ENCODE measurements at regions not wholly inside any gene's neighbourhood (a gene's known extent, or its start where the extent isn't known, plus 50 kb on each side); places are given as distances from the start of the nearest gene placed in this dataset.

GRCh38 chr7:96942112-96942511 is 63.2 kb upstream of the DLX6 start:
- no peaks in the 10 kb centered on the region for H3K36me3 ChIP-seq
- DNase-seq: no peak
- H3K9me3 ChIP-seq: no peaks in the 10 kb centered on the region
- 73% methylated on average over 4 of the region's 4 CpGs; no CpG with 5 or more reads in 1 of the 2 donors for WGBS, 2 donors (ENCODE audit: low coverage in 1 of 2)
- no peaks in the 10 kb centered on the region for H3K4me1 ChIP-seq
- TF ChIP-seq POLR2AphosphoS5 (IDR thresholded peaks at IDR 0.05) (no peak), POLR2A (IDR thresholded peaks at IDR 0.05) (no peak), EP300 (IDR thresholded peaks at IDR 0.05; ENCODE audit: low read depth) (no peak), CTCF (IDR thresholded peaks at IDR 0.05) (no peak)
- intact Hi-C loops (cut with DNase I; ENCODE audit: low total_unique reads): no loop called here
- H3K27ac ChIP-seq: no peak overlapping the region
- in situ Hi-C loops (cut with MboI; ENCODE audit: low pct_ligation_motif_present in 1 of 4, low pct_unique_long_range_greater_than_20kb in 1 of 4, low sequenced_read_pairs in 3 of 4): no loop called here
- no peaks in the 10 kb centered on the region for H3K27me3 ChIP-seq
- no peak overlapping the region for H3K4me3 ChIP-seq

GRCh38 chr7:96949766-96950165 is 55.6 kb upstream of the DLX6 start:
- in situ Hi-C loops (cut with MboI; ENCODE audit: low pct_ligation_motif_present in 1 of 4, low pct_unique_long_range_greater_than_20kb in 1 of 4, low sequenced_read_pairs in 3 of 4): no loop called here

GRCh38 chr7:96952974-96953391 is 52.4 kb upstream of the DLX6 start:
- Histone ChIP-seq H3K27me3 (no peaks in the 10 kb centered on the region), H3K36me3 (no peaks in the 10 kb centered on the region), H3K4me1 (no peaks in the 10 kb centered on the region), H3K27ac (no peak overlapping the region), H3K9me3 (no peaks in the 10 kb centered on the region), H3K4me3 (no peak overlapping the region)
- in situ Hi-C loops (cut with MboI; ENCODE audit: low pct_ligation_motif_present in 1 of 4, low pct_unique_long_range_greater_than_20kb in 1 of 4, low sequenced_read_pairs in 3 of 4) (no loop called here), intact Hi-C loops (cut with DNase I; ENCODE audit: low total_unique reads) (no loop called here)
- WGBS, 2 donors (ENCODE audit: low coverage in 1 of 2): 53 to 80% methylated on average over 1 to 3 of the region's 3 CpGs
- DNase-seq: no peak
- TF ChIP-seq CTCF (IDR thresholded peaks at IDR 0.05): no peak
- TF ChIP-seq POLR2AphosphoS5 (IDR thresholded peaks at IDR 0.05): no peak
- TF ChIP-seq EP300 (IDR thresholded peaks at IDR 0.05; ENCODE audit: low read depth): no peak
- no peak for TF ChIP-seq POLR2A (IDR thresholded peaks at IDR 0.05)

More at GRCh38 chr7:96949766-96950165, 55.6 kb upstream of the DLX6 start:
- H3K9me3 ChIP-seq: no peaks in the 10 kb centered on the region
- H3K4me1 ChIP-seq: no peaks in the 10 kb centered on the region
- intact Hi-C loops (cut with DNase I; ENCODE audit: low total_unique reads): no loop called here
- WGBS, 2 donors (ENCODE audit: low coverage in 1 of 2): 53 to 55% methylated on average over 5 of the region's 5 CpGs
- no peak for DNase-seq
- H3K27ac ChIP-seq: no peak overlapping the region
- H3K4me3 ChIP-seq: no peak overlapping the region
- no peak for TF ChIP-seq EP300 (IDR thresholded peaks at IDR 0.05; ENCODE audit: low read depth)
- no peak for TF ChIP-seq POLR2AphosphoS5 (IDR thresholded peaks at IDR 0.05)
- TF ChIP-seq POLR2A (IDR thresholded peaks at IDR 0.05): no peak
- no peak for TF ChIP-seq CTCF (IDR thresholded peaks at IDR 0.05)
- no peaks in the 10 kb centered on the region for H3K36me3 ChIP-seq
- no peaks in the 10 kb centered on the region for H3K27me3 ChIP-seq

- WGBS, 2 donors (ENCODE audit: low coverage in 1 of 2): 52 to 56% methylated on average over 6 of the region's 6 CpGs
Observed at GRCh38 chr7:96953676-96954513, 51.5 kb upstream of the DLX6 start.

More at GRCh38 chr7:96953676-96954513, 51.5 kb upstream of the DLX6 start:
- TF ChIP-seq POLR2AphosphoS5 (IDR thresholded peaks at IDR 0.05) (no peak), POLR2A (IDR thresholded peaks at IDR 0.05) (no peak), CTCF (IDR thresholded peaks at IDR 0.05) (no peak), EP300 (IDR thresholded peaks at IDR 0.05; ENCODE audit: low read depth) (no peak)
- H3K9me3 ChIP-seq: no peaks in the 10 kb centered on the region
- intact Hi-C loops (cut with DNase I; ENCODE audit: low total_unique reads): no loop called here
- no peaks in the 10 kb centered on the region for H3K27me3 ChIP-seq
- DNase-seq: no peak
- in situ Hi-C loops (cut with MboI; ENCODE audit: low pct_ligation_motif_present in 1 of 4, low pct_unique_long_range_greater_than_20kb in 1 of 4, low sequenced_read_pairs in 3 of 4): no loop called here
- no peak overlapping the region for H3K4me3 ChIP-seq
- no peak overlapping the region for H3K27ac ChIP-seq
- H3K36me3 ChIP-seq: no peaks in the 10 kb centered on the region
- H3K4me1 ChIP-seq: no peaks in the 10 kb centered on the region

Small RNAs in the stretch of these regions (small RNA-seq; reads per million reads assigned to genes)
- gene RN7SL252P: 0 reads per million in 4 donors

Data from transverse colon (tissue), 4 donors.